ENCODE measurements at regions not wholly inside any gene's neighbourhood (a gene's known extent, or its start where the extent isn't known, plus 50 kb on each side); places are given as distances from the start of the nearest gene placed in this dataset.

DNA sequence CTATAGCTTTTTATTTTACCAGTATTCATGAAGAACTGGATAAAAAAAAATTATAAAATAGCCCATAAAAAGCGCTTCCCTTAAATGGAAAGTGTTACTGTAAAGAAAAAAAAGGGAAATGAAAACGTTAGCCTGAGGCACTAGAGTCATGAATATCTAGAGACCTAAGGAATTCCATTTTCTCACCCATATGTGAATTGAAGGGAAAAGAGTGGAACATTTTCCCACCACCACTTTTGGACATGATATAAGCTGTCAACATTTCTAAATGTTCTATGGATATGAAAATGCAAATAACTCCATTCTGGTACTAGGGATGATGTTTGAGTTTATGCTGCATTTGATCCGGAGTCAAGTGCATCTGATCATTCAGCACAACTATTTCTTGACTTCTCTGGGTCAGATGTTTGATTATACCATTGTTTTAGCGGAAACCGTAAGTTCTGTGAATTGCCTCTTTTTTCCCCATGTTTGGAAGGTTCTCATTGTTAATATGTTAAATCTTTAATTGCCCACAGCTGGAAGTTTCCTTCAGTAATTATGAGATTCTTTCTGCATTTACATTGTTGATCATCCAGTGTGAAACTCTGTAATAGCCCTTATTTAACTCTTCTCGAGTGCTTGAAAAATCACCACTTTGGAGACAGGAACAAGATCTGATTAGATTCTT lies 467.4 kb upstream of the SEMA6A start:
- Mint-ChIP-seq H3K27ac (no peak overlapping the region), H3K4me3 (no peak overlapping the region), H3K36me3 (ENCODE audit: insufficient read depth) (peaks cover 5% of the 10 kb centered on the region), H3K4me1 (ENCODE audit: low read depth in 2 of 2) (no peaks in the 10 kb centered on the region), H3K27me3 (no peaks in the 10 kb centered on the region), H3K9me3 (peaks cover 0 to 5% of the 10 kb centered on the region in 2 donors)
- ATAC-seq (replicated peaks): no peak
- DNase-seq: no peak

DNA sequence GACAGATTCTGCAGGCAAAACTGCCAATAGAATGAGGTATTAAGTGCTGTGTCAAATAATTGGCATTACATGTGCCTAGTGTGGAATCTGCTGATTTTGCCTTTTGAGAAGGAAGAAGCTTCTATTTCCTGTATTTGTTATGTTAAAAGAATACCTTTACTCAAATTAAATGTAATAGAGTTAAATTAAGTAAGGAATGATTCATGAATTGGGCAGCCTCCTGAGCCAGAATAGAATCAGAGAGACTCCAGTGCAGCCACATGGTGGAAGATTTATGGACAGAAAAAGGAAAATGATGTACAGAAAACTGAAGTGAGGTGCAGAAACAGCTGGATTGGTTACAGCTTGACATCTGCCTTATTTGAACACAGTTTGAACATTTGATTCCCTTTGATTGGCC lies 464.4 kb upstream of the SEMA6A start:
- no peak overlapping the region for H3K4me3 Mint-ChIP-seq
- DNase-seq (no peak), ATAC-seq (replicated peaks) (no peak)
- no peaks in the 10 kb centered on the region for H3K27me3 Mint-ChIP-seq
- peaks cover 5% of the 10 kb centered on the region for H3K36me3 Mint-ChIP-seq (ENCODE audit: insufficient read depth)
- no peak overlapping the region for H3K27ac Mint-ChIP-seq
- H3K4me1 Mint-ChIP-seq (ENCODE audit: low read depth in 2 of 2): no peaks in the 10 kb centered on the region
- H3K9me3 Mint-ChIP-seq: peaks cover 6 to 11% of the 10 kb centered on the region in 2 donors

DNA sequence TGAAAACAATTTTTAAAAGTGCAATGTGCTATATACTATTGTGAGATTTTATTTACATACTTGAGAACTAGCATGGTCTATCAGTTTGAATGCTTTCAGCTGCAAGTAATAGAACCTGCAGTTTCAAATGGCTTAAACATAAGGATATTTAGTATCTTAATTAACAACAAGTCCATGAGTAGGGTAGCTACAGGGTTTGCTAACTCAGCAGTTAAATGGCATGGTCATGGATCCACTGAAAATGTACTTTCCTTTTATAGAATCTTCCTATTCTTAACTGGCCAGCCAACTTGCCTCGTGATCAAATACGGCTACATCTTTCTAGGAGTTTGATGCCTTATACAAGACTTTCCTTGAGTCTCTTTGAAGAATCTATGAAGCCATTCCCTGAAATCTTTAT lies 452.8 kb upstream of the SEMA6A start:
- no peak overlapping the region for H3K27ac Mint-ChIP-seq

DNA sequence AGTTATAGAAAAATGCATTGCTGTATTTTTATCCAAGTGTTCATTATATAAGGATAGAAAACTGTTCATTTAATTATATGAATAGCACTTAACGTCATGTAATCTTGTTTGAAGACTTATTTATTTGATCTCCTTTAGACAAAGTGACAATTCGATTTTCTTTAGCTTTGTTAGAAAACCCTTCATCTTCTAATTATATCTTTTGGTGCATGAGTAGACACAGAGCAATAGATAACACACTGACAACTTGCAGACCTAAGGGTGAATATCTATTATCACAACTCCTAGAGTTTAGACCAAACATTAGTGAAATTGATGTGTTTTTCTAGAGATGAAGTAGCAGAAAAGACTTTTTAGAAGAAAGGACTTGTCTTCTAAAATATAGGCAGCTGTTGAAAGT lies 446.4 kb upstream of the SEMA6A start:
- no peaks in the 10 kb centered on the region for H3K4me1 Mint-ChIP-seq (ENCODE audit: low read depth in 2 of 2)
- H3K9me3 Mint-ChIP-seq: no peaks in the 10 kb centered on the region
- no peak overlapping the region for H3K27ac Mint-ChIP-seq
- H3K4me3 Mint-ChIP-seq: no peak overlapping the region
- H3K36me3 Mint-ChIP-seq (ENCODE audit: insufficient read depth): no peaks in the 10 kb centered on the region
- no peak for DNase-seq
- ATAC-seq (replicated peaks): no peak
- no peaks in the 10 kb centered on the region for H3K27me3 Mint-ChIP-seq

More for the DNA sequence above, 452.8 kb upstream of the SEMA6A start:
- Mint-ChIP-seq H3K9me3 (peaks cover 0 to 5% of the 10 kb centered on the region in 2 donors), H3K27me3 (no peaks in the 10 kb centered on the region), H3K36me3 (ENCODE audit: insufficient read depth) (no peaks in the 10 kb centered on the region), H3K4me3 (no peak overlapping the region), H3K4me1 (ENCODE audit: low read depth in 2 of 2) (no peaks in the 10 kb centered on the region)
- DNase-seq (no peak), ATAC-seq (replicated peaks) (no peak)

DNA sequence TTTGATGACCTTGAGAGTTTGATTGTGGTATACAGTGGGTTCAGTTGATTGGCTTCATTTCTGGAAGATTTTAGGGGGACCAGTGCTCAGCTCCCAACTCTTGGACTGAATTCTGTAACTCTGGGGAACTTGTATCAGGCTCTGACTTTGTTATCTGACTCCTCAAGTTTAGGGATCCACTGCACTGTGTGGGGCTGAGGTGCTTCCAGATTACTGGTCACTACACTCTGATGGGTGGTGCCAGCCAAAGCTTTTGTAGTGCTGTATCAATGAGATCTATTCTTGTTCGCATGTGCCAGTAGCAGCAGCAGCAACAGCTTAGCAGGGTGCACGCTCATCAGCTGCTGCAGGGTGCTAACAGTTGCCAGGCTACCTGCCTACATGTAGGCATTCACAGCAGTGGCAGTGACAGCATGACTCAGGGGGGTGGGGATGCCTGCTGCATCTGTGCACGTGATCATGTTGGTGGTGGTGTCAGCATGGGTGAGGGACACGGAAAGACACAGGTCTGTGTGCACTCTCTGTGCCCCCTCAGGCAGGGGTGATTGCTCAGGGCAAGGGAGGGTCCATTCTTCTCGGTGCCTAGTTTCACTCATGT lies 438.8 kb upstream of the SEMA6A start:
- DNase-seq: no peak
- Mint-ChIP-seq H3K9me3 (peaks cover 6 to 8% of the 10 kb centered on the region in 2 donors), H3K36me3 (ENCODE audit: insufficient read depth) (no peaks in the 10 kb centered on the region)

DNA sequence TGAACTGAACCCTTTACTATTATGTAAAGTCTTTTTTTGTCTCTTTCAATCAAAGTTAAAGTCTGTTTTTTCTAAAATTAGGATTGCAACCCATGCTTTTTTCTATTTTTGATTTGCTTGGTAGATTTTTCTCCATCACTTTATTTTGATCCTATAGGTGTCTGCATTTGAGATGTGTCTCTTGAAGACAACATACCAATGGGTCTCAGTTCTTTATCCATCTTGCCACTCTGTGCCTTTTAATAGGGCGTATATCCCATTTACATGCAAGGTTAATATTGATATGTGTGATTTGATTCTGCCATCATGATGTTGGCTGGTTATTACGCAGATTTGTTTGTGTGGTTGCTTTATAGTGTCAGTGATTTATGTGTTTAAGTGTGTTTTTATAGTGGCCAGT lies 436.0 kb upstream of the SEMA6A start:
- ATAC-seq (replicated peaks): no peak
- no peaks in the 10 kb centered on the region for H3K27me3 Mint-ChIP-seq
- no peak for DNase-seq
- no peaks in the 10 kb centered on the region for H3K36me3 Mint-ChIP-seq (ENCODE audit: insufficient read depth)
- H3K4me3 Mint-ChIP-seq: no peak overlapping the region
- H3K4me1 Mint-ChIP-seq (ENCODE audit: low read depth in 2 of 2): no peaks in the 10 kb centered on the region
- peaks cover 6 to 8% of the 10 kb centered on the region in 2 donors for H3K9me3 Mint-ChIP-seq
- no peak overlapping the region for H3K27ac Mint-ChIP-seq

More for the DNA sequence above, 438.8 kb upstream of the SEMA6A start:
- H3K27ac Mint-ChIP-seq: no peak overlapping the region
- H3K27me3 Mint-ChIP-seq: no peaks in the 10 kb centered on the region
- H3K4me1 Mint-ChIP-seq (ENCODE audit: low read depth in 2 of 2): no peaks in the 10 kb centered on the region
- no peak overlapping the region for H3K4me3 Mint-ChIP-seq
- no peak for ATAC-seq (replicated peaks)

DNA sequence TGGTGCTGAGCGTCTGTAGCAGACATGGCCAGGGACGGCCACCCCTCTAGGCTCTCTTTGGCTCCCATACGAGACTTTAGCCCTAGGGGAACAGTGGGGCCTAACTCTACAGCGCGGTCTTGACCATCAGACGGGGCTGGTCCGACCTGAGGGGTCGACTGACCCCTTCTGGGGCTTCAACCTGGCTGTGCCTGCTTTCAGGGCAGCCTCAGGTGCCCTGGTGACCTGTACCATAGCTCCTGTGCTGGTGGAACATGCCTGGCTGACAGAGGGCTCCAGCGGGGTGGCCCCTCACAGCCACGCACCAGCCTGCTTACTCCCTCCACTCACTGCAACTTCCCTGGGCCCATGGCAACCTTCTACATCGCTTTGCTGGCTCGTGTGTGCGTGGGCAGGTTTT lies 423.4 kb upstream of the SEMA6A start:
- Mint-ChIP-seq H3K27ac (no peak overlapping the region), H3K36me3 (ENCODE audit: insufficient read depth) (no peaks in the 10 kb centered on the region), H3K4me3 (no peak overlapping the region), H3K9me3 (no peaks in the 10 kb centered on the region), H3K27me3 (no peaks in the 10 kb centered on the region), H3K4me1 (ENCODE audit: low read depth in 2 of 2) (no peaks in the 10 kb centered on the region)
- no peak for ATAC-seq (replicated peaks)
- DNase-seq: no peak

DNA sequence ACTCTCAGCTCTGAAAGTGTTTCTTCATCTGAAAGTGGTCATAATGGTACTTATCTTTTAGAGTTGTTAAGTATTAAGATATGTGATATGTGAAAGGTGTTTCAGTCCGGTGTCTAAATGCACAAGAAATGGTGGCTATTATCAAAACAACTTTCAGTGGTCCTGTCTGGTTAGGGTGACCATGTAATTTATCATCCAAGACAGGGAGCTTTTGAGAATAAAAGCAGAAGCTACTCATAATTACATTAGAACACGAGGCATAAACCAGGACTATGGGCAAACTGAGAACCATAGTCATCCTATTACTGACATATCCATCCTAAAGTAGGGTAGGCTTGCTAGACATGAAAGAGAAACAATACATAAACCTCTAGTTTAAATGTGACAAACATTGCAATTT lies 418.1 kb upstream of the SEMA6A start:
- Mint-ChIP-seq H3K27me3 (no peaks in the 10 kb centered on the region), H3K36me3 (ENCODE audit: insufficient read depth) (no peaks in the 10 kb centered on the region), H3K27ac (no peak overlapping the region), H3K9me3 (no peaks in the 10 kb centered on the region), H3K4me3 (no peak overlapping the region), H3K4me1 (ENCODE audit: low read depth in 2 of 2) (no peaks in the 10 kb centered on the region)
- no peak for ATAC-seq (replicated peaks)
- DNase-seq: no peak

DNA sequence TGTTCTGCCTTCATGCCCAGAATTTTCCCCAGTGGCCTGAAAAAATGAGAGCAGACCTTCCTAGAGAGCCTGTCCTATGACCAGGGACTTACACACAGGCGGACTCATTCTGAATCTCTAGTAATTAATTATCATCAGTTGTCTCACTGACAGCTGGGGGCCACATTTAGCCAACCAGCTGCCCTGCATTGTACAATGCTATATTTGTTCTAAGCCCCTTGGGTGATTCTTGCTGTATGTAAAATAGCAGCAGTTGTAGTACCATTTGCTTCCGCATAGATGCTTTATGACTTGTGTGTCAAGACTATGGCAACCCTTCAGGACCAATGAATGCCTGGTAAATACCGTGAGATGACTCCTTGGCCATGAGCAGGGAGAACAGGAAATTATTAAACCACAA lies 415.4 kb upstream of the SEMA6A start:
- Mint-ChIP-seq H3K27ac (no peak overlapping the region), H3K4me1 (ENCODE audit: low read depth in 2 of 2) (no peaks in the 10 kb centered on the region), H3K4me3 (no peak overlapping the region), H3K9me3 (no peaks in the 10 kb centered on the region), H3K27me3 (no peaks in the 10 kb centered on the region), H3K36me3 (ENCODE audit: insufficient read depth) (no peaks in the 10 kb centered on the region)
- ATAC-seq (replicated peaks) (no peak), DNase-seq (no peak)

DNA sequence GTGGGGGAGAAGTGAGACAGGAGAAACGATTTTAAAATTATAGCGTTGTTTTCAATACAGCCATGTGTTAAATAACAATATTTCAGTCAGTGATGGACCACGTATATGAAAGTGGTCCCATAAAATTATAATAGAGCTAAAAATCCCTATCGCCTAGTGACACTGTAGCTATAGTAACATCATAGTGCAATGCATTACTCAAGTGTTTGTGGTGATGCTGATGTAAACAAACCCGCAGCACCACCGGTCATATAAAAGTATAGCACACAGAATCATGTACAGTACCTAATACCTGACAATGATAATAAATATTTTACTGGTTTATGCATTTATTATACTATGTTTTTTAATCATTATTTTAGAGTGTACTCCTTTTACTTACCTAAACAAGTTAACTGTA lies 407.4 kb upstream of the SEMA6A start:
- H3K9me3 Mint-ChIP-seq: peaks cover 0 to 6% of the 10 kb centered on the region in 2 donors
- no peak overlapping the region for H3K4me3 Mint-ChIP-seq
- H3K4me1 Mint-ChIP-seq (ENCODE audit: low read depth in 2 of 2): no peaks in the 10 kb centered on the region
- H3K27ac Mint-ChIP-seq: no peak overlapping the region
- ATAC-seq (replicated peaks) (no peak), DNase-seq (no peak)
- no peaks in the 10 kb centered on the region for H3K36me3 Mint-ChIP-seq (ENCODE audit: insufficient read depth)
- H3K27me3 Mint-ChIP-seq: no peaks in the 10 kb centered on the region

DNA sequence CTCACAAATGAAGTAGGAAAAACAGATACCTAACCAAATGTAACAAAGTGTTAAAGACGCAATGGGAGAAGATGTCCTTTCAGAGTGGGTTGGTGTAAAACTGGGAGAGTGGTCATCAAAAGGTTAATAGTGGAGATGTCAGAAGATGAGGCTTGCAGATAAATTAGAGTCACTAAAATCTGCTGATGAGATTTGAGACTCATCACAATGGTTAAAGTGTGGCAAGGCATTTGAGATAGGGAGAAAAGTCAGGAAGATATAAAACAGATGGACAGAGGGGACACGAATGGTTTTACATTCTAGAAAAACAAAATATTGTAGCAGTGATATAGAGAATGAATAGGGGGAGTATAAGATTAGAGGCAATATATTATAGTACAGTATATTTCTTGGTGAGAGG lies 406.0 kb upstream of the SEMA6A start:
- ATAC-seq (replicated peaks) (no peak), DNase-seq (no peak)
- H3K9me3 Mint-ChIP-seq: peaks cover 0 to 6% of the 10 kb centered on the region in 2 donors
- H3K27ac Mint-ChIP-seq: no peak overlapping the region
- no peaks in the 10 kb centered on the region for H3K4me1 Mint-ChIP-seq (ENCODE audit: low read depth in 2 of 2)
- no peaks in the 10 kb centered on the region for H3K27me3 Mint-ChIP-seq
- no peaks in the 10 kb centered on the region for H3K36me3 Mint-ChIP-seq (ENCODE audit: insufficient read depth)
- H3K4me3 Mint-ChIP-seq: no peak overlapping the region

DNA sequence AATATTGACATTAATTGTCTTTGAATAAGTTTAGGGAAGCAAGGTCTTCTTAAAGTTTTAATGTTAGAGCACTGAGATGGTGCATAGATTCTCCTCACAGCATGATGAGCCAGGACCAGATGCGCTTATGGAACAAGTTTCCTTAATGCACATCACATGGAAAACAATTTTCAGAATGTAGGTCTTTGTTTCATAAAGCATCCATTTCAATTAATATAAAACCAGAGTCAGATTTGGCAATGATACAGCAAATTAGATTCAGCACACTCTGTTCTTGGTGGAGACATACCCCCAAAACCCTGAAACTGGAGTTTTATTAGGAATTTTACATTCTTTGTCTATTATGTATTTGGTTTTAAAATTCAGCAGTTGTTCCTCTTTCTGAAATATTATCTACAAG lies 402.1 kb upstream of the SEMA6A start:
- no peak for ATAC-seq (replicated peaks)
- Mint-ChIP-seq H3K4me1 (ENCODE audit: low read depth in 2 of 2) (no peaks in the 10 kb centered on the region), H3K4me3 (no peak overlapping the region), H3K36me3 (ENCODE audit: insufficient read depth) (no peaks in the 10 kb centered on the region), H3K27me3 (no peaks in the 10 kb centered on the region), H3K27ac (no peak overlapping the region), H3K9me3 (peaks cover 0 to 5% of the 10 kb centered on the region in 2 donors)
- DNase-seq: no peak

DNA sequence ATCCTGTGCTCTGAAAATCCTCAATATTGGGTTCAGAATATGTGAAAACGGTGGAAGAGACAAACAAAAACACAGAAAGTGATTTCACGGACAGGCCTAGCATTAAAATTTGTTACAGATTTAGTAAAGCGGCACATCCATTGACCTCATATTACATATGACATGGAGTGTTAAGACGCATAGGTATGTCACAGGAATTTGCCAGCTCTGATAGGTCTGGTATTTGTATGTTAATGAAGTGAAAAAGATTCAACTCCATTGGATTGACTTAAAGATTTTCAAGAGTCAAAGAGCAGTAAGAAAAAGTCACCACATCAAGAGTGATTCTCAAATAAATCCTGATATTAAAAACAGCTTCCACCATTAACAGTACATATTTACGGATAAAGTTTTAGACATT lies 396.5 kb upstream of the SEMA6A start:
- no peak for DNase-seq
- ATAC-seq (replicated peaks): no peak
- H3K4me3 Mint-ChIP-seq: no peak overlapping the region
- no peaks in the 10 kb centered on the region for H3K4me1 Mint-ChIP-seq (ENCODE audit: low read depth in 2 of 2)
- H3K27ac Mint-ChIP-seq: no peak overlapping the region
- H3K9me3 Mint-ChIP-seq: peaks cover 0 to 3% of the 10 kb centered on the region in 2 donors
- no peaks in the 10 kb centered on the region for H3K36me3 Mint-ChIP-seq (ENCODE audit: insufficient read depth)
- no peaks in the 10 kb centered on the region for H3K27me3 Mint-ChIP-seq

DNA sequence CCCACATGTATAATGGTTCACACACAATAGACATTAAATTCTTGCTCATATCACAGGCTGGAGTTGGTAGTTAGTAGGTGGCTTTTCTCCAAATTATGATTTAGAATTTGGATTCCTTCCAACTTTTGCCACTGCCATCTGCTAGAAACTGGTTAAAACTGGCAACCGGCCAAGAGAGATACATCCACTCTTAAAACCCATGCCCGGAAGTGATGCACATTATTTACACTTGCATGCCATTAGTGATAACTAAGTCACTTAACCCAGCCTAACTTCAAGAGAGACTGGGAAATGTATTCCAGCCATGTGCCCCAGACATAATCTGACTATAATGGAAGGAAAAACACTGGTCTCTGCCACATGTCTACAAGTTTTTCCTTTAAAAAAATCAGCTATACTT lies 395.7 kb upstream of the SEMA6A start:
- Mint-ChIP-seq H3K4me3 (no peak overlapping the region), H3K36me3 (ENCODE audit: insufficient read depth) (no peaks in the 10 kb centered on the region), H3K9me3 (peaks cover 0 to 3% of the 10 kb centered on the region in 2 donors), H3K27me3 (no peaks in the 10 kb centered on the region), H3K4me1 (ENCODE audit: low read depth in 2 of 2) (no peaks in the 10 kb centered on the region), H3K27ac (no peak overlapping the region)
- ATAC-seq (replicated peaks): no peak
- no peak for DNase-seq
